GM12878 (cell line): ENCODE measurements at regions not wholly inside any gene's neighbourhood (a gene's known extent, or its start where the extent isn't known, plus 50 kb on each side); places are given as distances from the start of the nearest gene placed in this dataset.

Experiments
- ATAC-seq: fragments of 200-7000 bp; cut with Tn5 transposase; 3 replicates; pipeline ENCODE4 v1.9.1; 2020; ENCODE audit warnings: mild to moderate bottlenecking, moderate library complexity
- BruUV-seq: library from RNA; stranded (reverse); fragments of 400-500 nt; replicated peaks from 2 replicates; lab custom pipeline; 2021; lab: Mats Ljungman, UMichigan
- CTCF ChIA-PET: fragments of 300-600 bp; sonication (Branson Sonifier 250); formaldehyde crosslinking; extraction: SDS; loops from one replicate; lab custom pipeline; 2021; ENCODE audit warnings: inconsistent platforms; lab: Yijun Ruan, JAX
- POLR2A ChIA-PET: fragments of 350-600 bp; formaldehyde crosslinking; extraction: SDS; loops from one replicate; lab custom pipeline; 2021; ENCODE audit warnings: inconsistent platforms; lab: Charles Lee
- RAD21 ChIA-PET: fragments of 300-600 bp; sonication (Branson Sonifier 250); formaldehyde crosslinking; loops from one replicate; lab custom pipeline; 2023; ENCODE audit warnings: antibody characterized with exemption; ENCODE audit not compliant: unreplicated experiment; lab: Charles Lee
- SMC1A ChIA-PET: fragments of 300-600 bp; sonication (Branson Sonifier 250); formaldehyde crosslinking; loops from one replicate; lab custom pipeline; 2023; ENCODE audit not compliant: unreplicated experiment, uncharacterized antibody; lab: Charles Lee
- DNase-seq: peaks from one replicate; pipeline ENCODE4 v3.0.0-alpha.2; 2011; ENCODE audit warnings: low read depth, low spot score
- FAIRE-seq: peaks from 3 replicates; lab custom pipeline; 2011; peaks lifted over from hg19 to GRCh38; lab: Jason Lieb, UNC
- H2AFZ ChIP-seq: 2 replicates; pipeline ENCODE4 v1.6.0; 2011; ENCODE audit warnings: low read depth, low read length, control low read depth; ENCODE audit not compliant: control insufficient read depth
- H3K27ac ChIP-seq: 2 replicates; pipeline ENCODE4 v1.5.1; 2011; ENCODE audit warnings: control low read depth; ENCODE audit not compliant: control insufficient read depth, insufficient read depth
- H3K27me3 ChIP-seq, 2 experiments: replicated peaks in 1 of 2; 2 replicates each; pipeline versions ENCODE4 v1.6.0 to v1.6.1; 2011; ENCODE audit warnings: low read length in 1 of 2; ENCODE audit not compliant: control insufficient read depth in 2 of 2, insufficient read depth in 2 of 2
- H3K36me3 ChIP-seq, 2 experiments: 2 replicates each; pipeline ENCODE4 v1.5.1; 2011; ENCODE audit warnings: low read length in 1 of 2; ENCODE audit not compliant: control insufficient read depth in 2 of 2, insufficient read depth in 2 of 2
- H3K4me1 ChIP-seq: 2 replicates; pipeline ENCODE4 v1.6.1; 2011; ENCODE audit warnings: mild to moderate bottlenecking, low read length, moderate library complexity, mixed read lengths; ENCODE audit not compliant: control insufficient read depth, insufficient read depth
- H3K4me2 ChIP-seq: 2 replicates; pipeline ENCODE4 v1.6.0; 2011; ENCODE audit warnings: control low read depth; ENCODE audit not compliant: control insufficient read depth, insufficient read depth
- H3K4me3 ChIP-seq: fragments of 200-600 bp; sonication (generic); 2 replicates; pipeline ENCODE4 v1.5.1; 2016
- H3K79me2 ChIP-seq: 2 replicates; pipeline ENCODE4 v1.6.0; 2011; ENCODE audit warnings: low read length; ENCODE audit not compliant: control insufficient read depth, insufficient read depth
- H3K9ac ChIP-seq: 2 replicates; pipeline ENCODE4 v1.8.0; 2011; ENCODE audit warnings: low read length, control low read depth, mixed read lengths; ENCODE audit not compliant: control insufficient read depth, insufficient read depth
- H3K9me3 ChIP-seq: replicated peaks from 3 replicates; pipeline ENCODE4 v1.5.1; 2011; ENCODE audit warnings: mild to moderate bottlenecking, low read length; ENCODE audit not compliant: control insufficient read depth, insufficient read depth
- H4K20me1 ChIP-seq: 2 replicates; pipeline ENCODE4 v1.6.0; 2011; ENCODE audit not compliant: control insufficient read depth, insufficient read depth
- NR2C1 ChIP-seq: fragments of 450-650 bp; IDR thresholded peaks from 2 replicates; pipeline ENCODE4 v1.6.1; 2017; ENCODE audit warnings: antibody characterized with exemption, mild to moderate bottlenecking, moderate library complexity
- SUPT20H ChIP-seq: IDR thresholded peaks from 2 replicates; pipeline ENCODE4 v1.6.1; 2011; ENCODE audit warnings: low read depth, mild to moderate bottlenecking, low read length, moderate library complexity, borderline replicate concordance; ENCODE audit not compliant: control insufficient read depth
- ZNF207 ChIP-seq: fragments of 450-650 bp; IDR thresholded peaks from 2 replicates; pipeline ENCODE4 v1.6.1; 2014; ENCODE audit warnings: antibody characterized with exemption, mild to moderate bottlenecking, borderline replicate concordance
- ZNF24 ChIP-seq: fragments of 450-650 bp; IDR thresholded peaks from 2 replicates; pipeline ENCODE4 v1.6.1; 2017; ENCODE audit warnings: antibody characterized with exemption, mild to moderate bottlenecking
- WGBS: methylation state at CpG from one replicate; pipeline ENCODE4 v1.1.6; 2016; ENCODE audit warnings: low lambda C conversion rate; ENCODE audit not compliant: insufficient replicate concordance, insufficient coverage; ENCODE audit errors: missing lambda C conversion rate; 5-methylcytosine and 5-hydroxymethylcytosine counted together
- in situ Hi-C: fragments of 300-500 bp; cut with MboI; formaldehyde crosslinking; loops from 9 replicates; pipeline ENCODE4 v1.14.3; 2018; ENCODE audit warnings: mixed read lengths
- intact Hi-C: fragments of 100-400 bp; cut with micrococcal nuclease; formaldehyde crosslinking; loops from one replicate; pipeline ENCODE4 v1.14.2; 2022; ENCODE audit not compliant: unreplicated experiment
- TF ChIP-seq, protein P1 (sequence below): IDR thresholded peaks from 2 replicates; pipeline ENCODE4 v1.6.1; 2011; ENCODE audit warnings: borderline replicate concordance, low read depth, mild to moderate bottlenecking, moderate library complexity, mixed read lengths, low read length; ENCODE audit not compliant: insufficient read depth; ENCODE audit errors: extremely low read length
- TF ChIP-seq, protein P2 (sequence below): fragments of 450-650 bp; conservative IDR thresholded peaks from 2 replicates; pipeline ENCODE4 v1.6.1; 2017; ENCODE audit warnings: mild to moderate bottlenecking, moderate library complexity

DNA sequence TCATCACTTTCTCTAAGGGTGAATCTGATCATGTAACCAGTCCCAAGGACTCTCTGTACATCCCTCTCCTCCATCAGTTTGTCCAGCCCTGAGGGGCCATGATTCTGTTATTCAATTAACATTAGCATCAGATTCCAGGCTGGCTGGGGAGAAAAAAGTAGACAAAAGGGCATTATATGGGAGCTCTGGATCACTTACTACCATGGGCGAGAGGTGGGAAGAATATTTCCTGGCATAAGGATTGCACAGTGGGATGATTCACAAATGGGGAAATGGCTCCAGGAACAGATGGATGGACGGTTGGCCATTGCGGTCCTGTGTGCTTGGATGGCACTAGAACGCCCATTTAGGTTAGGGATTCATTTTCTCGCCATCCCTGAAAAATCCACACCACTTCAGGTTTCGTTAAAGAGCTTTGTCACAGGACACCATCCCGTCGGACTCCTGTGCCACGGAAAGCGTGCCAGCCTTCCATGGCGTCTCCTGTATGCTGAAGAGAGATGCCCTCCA, 112.6 kb downstream of the THBS2 start:
- ChIA-PET RAD21 (no interaction called here), POLR2A (no interaction called here), CTCF (no interaction called here), SMC1A (no interaction called here)
- Histone ChIP-seq H2AFZ (no peak overlapping the region), H3K9me3 (no peaks in the 10 kb centered on the region; the same call in 2 of the 3 replicates), H3K27me3 (no peaks in the 10 kb centered on the region), H3K4me3 (no peak overlapping the region), H3K4me2 (no peak overlapping the region), H3K36me3 (no peaks in the 10 kb centered on the region), H3K4me1 (no peaks in the 10 kb centered on the region), H3K9ac (no peak overlapping the region), H3K27ac (no peak overlapping the region), H3K79me2 (no peaks in the 10 kb centered on the region), H4K20me1 (no peaks in the 10 kb centered on the region)
- FAIRE-seq, result no peak
- no peak for ATAC-seq
- 38% methylated on average over 11 of the region's 11 CpGs for WGBS
- intact Hi-C loops (no loop called here), in situ Hi-C loops (no loop called here)
- no peak for DNase-seq
- BruUV-seq, result no TSS peak
- TF ChIP-seq ZNF24 (no peak), NR2C1 (no peak), ZNF207 (no peak), SUPT20H (no peak)
- TF ChIP-seq, protein P1, sequence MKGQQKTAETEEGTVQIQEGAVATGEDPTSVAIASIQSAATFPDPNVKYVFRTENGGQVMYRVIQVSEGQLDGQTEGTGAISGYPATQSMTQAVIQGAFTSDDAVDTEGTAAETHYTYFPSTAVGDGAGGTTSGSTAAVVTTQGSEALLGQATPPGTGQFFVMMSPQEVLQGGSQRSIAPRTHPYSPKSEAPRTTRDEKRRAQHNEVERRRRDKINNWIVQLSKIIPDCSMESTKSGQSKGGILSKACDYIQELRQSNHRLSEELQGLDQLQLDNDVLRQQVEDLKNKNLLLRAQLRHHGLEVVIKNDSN, result no peak
- TF ChIP-seq, protein P2, sequence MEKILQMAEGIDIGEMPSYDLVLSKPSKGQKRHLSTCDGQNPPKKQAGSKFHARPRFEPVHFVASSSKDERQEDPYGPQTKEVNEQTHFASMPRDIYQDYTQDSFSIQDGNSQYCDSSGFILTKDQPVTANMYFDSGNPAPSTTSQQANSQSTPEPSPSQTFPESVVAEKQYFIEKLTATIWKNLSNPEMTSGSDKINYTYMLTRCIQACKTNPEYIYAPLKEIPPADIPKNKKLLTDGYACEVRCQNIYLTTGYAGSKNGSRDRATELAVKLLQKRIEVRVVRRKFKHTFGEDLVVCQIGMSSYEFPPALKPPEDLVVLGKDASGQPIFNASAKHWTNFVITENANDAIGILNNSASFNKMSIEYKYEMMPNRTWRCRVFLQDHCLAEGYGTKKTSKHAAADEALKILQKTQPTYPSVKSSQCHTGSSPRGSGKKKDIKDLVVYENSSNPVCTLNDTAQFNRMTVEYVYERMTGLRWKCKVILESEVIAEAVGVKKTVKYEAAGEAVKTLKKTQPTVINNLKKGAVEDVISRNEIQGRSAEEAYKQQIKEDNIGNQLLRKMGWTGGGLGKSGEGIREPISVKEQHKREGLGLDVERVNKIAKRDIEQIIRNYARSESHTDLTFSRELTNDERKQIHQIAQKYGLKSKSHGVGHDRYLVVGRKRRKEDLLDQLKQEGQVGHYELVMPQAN, result no peak
